ENCODE measurements at regions not wholly inside any gene's neighbourhood (a gene's known extent, or its start where the extent isn't known, plus 50 kb on each side); places are given as distances from the start of the nearest gene placed in this dataset.

- no TSS peak for BruUV-seq (replicated peaks)
- Histone ChIP-seq H3K79me2 (ENCODE audit: insufficient read depth, low read depth, low read length) (no peaks in the 10 kb centered on the region), H3K9me3 (ENCODE audit: low read length) (no peaks in the 10 kb centered on the region), H4K20me1 (ENCODE audit: insufficient read depth, low read length) (no peaks in the 10 kb centered on the region), H3K27ac (ENCODE audit: low read depth, low read length, poor library complexity, severe bottlenecking) (no peak overlapping the region), H3K9me2 (ENCODE audit: insufficient read depth, low read length) (no peaks in the 10 kb centered on the region), H3K36me3 (ENCODE audit: insufficient read depth, low read length) (no peaks in the 10 kb centered on the region), H3K4me3 (ENCODE audit: low read depth, low read length, poor library complexity, severe bottlenecking) (no peak overlapping the region), H3K4me2 (ENCODE audit: low read length) (no peak overlapping the region), H3K4me1 (ENCODE audit: insufficient read depth, low read length, poor library complexity, severe bottlenecking) (no peaks in the 10 kb centered on the region), H2AFZ (ENCODE audit: low read length) (no peak overlapping the region)
- no peak for DNase-seq (ENCODE audit: low spot score)
- intact Hi-C loops (cut with micrococcal nuclease; ENCODE audit: unreplicated experiment) = no loop called here
- ChIA-PET POLR2A (no interaction called here), CTCF (ENCODE audit: unreplicated experiment) (no interaction called here)
- no peak for TF ChIP-seq CTCF (conservative IDR thresholded peaks at IDR 0.05; ENCODE audit: low read length)
- no peak for TF ChIP-seq EZH2phosphoT487 (IDR thresholded peaks at IDR 0.05; ENCODE audit: borderline replicate concordance, low read depth, low read length)
These were observed 609.9 kb upstream of the RBFOX1 start for GRCh38 chr16:6722786-6723185.

DNA sequence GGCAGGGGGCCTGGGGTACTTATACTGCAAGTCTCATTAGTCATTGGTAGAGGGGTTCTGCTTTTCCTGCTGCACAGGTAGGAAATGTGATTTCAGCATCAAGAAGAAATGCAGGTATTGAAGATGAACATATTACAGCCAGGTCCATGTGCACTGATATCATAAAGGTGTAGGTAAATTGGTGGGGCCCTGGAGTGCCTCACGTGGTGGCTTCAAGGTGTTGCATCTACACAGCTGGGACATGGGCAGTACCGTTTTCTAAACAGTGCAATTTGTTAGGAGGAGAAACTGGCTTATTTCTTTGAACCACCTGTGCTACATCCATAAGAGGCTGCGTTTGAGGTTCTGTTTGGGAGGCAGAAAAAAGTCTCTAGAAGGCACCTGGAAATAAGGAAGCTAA is 618.1 kb upstream of the RBFOX1 start:
- no TSS peak for BruUV-seq (replicated peaks)

GRCh38 chr16:6709736-6710135 is 622.9 kb upstream of the RBFOX1 start:
- H3K9me2 ChIP-seq (ENCODE audit: insufficient read depth, low read length) = no peaks in the 10 kb centered on the region
- H3K4me1 ChIP-seq (ENCODE audit: insufficient read depth, low read length, poor library complexity, severe bottlenecking) = no peaks in the 10 kb centered on the region
- H3K4me3 ChIP-seq (ENCODE audit: low read depth, low read length, poor library complexity, severe bottlenecking) = no peak overlapping the region
- intact Hi-C loops (cut with micrococcal nuclease; ENCODE audit: unreplicated experiment) = no loop called here
- BruUV-seq (replicated peaks) = no TSS peak
- H3K9me3 ChIP-seq (ENCODE audit: low read length) = no peaks in the 10 kb centered on the region
- no peaks in the 10 kb centered on the region for H4K20me1 ChIP-seq (ENCODE audit: insufficient read depth, low read length)
- H3K36me3 ChIP-seq (ENCODE audit: insufficient read depth, low read length) = no peaks in the 10 kb centered on the region
- H3K27ac ChIP-seq (ENCODE audit: low read depth, low read length, poor library complexity, severe bottlenecking) = no peak overlapping the region
- no peak overlapping the region for H3K4me2 ChIP-seq (ENCODE audit: low read length)
- H3K79me2 ChIP-seq (ENCODE audit: insufficient read depth, low read depth, low read length) = no peaks in the 10 kb centered on the region
- no peak overlapping the region for H2AFZ ChIP-seq (ENCODE audit: low read length)
- CTCF ChIA-PET (ENCODE audit: unreplicated experiment) = no interaction called here
- DNase-seq (ENCODE audit: low spot score) = no peak
- POLR2A ChIA-PET = no interaction called here
- TF ChIP-seq EZH2phosphoT487 (IDR thresholded peaks at IDR 0.05; ENCODE audit: borderline replicate concordance, low read depth, low read length) = no peak
- no peak for TF ChIP-seq CTCF (conservative IDR thresholded peaks at IDR 0.05; ENCODE audit: low read length)

More for the DNA sequence above, 618.1 kb upstream of the RBFOX1 start:
- H3K36me3 ChIP-seq (ENCODE audit: insufficient read depth, low read length) = no peaks in the 10 kb centered on the region
- H3K9me3 ChIP-seq (ENCODE audit: low read length) = no peaks in the 10 kb centered on the region
- H3K4me2 ChIP-seq (ENCODE audit: low read length) = no peak overlapping the region
- POLR2A ChIA-PET = no interaction called here
- no peak overlapping the region for H3K4me3 ChIP-seq (ENCODE audit: low read depth, low read length, poor library complexity, severe bottlenecking)
- H4K20me1 ChIP-seq (ENCODE audit: insufficient read depth, low read length) = no peaks in the 10 kb centered on the region
- intact Hi-C loops (cut with micrococcal nuclease; ENCODE audit: unreplicated experiment) = no loop called here
- no peak for TF ChIP-seq EZH2phosphoT487 (IDR thresholded peaks at IDR 0.05; ENCODE audit: borderline replicate concordance, low read depth, low read length)
- peak; percentile 37; the same call in 1 of the 2 replicates for TF ChIP-seq CTCF (conservative IDR thresholded peaks at IDR 0.05; ENCODE audit: low read length)
- no peak for DNase-seq (ENCODE audit: low spot score)
- H3K79me2 ChIP-seq (ENCODE audit: insufficient read depth, low read depth, low read length) = no peaks in the 10 kb centered on the region
- no peak overlapping the region for H2AFZ ChIP-seq (ENCODE audit: low read length)
- CTCF ChIA-PET (ENCODE audit: unreplicated experiment) = no interaction called here
- no peaks in the 10 kb centered on the region for H3K9me2 ChIP-seq (ENCODE audit: insufficient read depth, low read length)
- no peaks in the 10 kb centered on the region for H3K4me1 ChIP-seq (ENCODE audit: insufficient read depth, low read length, poor library complexity, severe bottlenecking)
- H3K27ac ChIP-seq (ENCODE audit: low read depth, low read length, poor library complexity, severe bottlenecking) = no peak overlapping the region
